GM18858 (cell line): ENCODE measurements at regions not wholly inside any gene's neighbourhood (a gene's known extent, or its start where the extent isn't known, plus 50 kb on each side); places are given as distances from the start of the nearest gene placed in this dataset.

Source experiments
- ATAC-seq: cut with Tn5 transposase; IDR thresholded peaks from one replicate; pipeline ENCODE4 v1.9.1; 2021; ENCODE audit not compliant: unreplicated experiment

- ATAC-seq: no peak
These were observed 665.5 kb downstream of the NYAP2 start for GRCh38 chr2:226064932-226065570.

- ATAC-seq: no peak
These were observed 664.4 kb downstream of the NYAP2 start for GRCh38 chr2:226063704-226064440.

- ATAC-seq: no peak
These were observed 660.6 kb downstream of the NYAP2 start for GRCh38 chr2:226059961-226060627.

GRCh38 chr2:226057914-226058313 is 658.4 kb downstream of the NYAP2 start:
- ATAC-seq: no peak

GRCh38 chr2:226057365-226057764 is 657.9 kb downstream of the NYAP2 start:
- ATAC-seq: no peak

- ATAC-seq: no peak
These were observed 653.4 kb downstream of the NYAP2 start for GRCh38 chr2:226052772-226053416.

- no peak for ATAC-seq
These were observed 651.3 kb downstream of the NYAP2 start for GRCh38 chr2:226050822-226051221.

- ATAC-seq: no peak
These were observed 649.1 kb downstream of the NYAP2 start for GRCh38 chr2:226048611-226049010.

GRCh38 chr2:226045080-226045479 is 645.6 kb downstream of the NYAP2 start:
- ATAC-seq: no peak

- no peak for ATAC-seq
These were observed 640.9 kb downstream of the NYAP2 start for GRCh38 chr2:226040344-226040900.

- no peak for ATAC-seq
These were observed 638.0 kb downstream of the NYAP2 start for GRCh38 chr2:226037526-226037925.

- ATAC-seq: no peak
These were observed 632.4 kb downstream of the NYAP2 start for GRCh38 chr2:226031647-226032501.

- no peak for ATAC-seq
These were observed 631.5 kb downstream of the NYAP2 start for GRCh38 chr2:226030788-226031646.

- ATAC-seq: no peak
These were observed 630.9 kb downstream of the NYAP2 start for GRCh38 chr2:226030369-226030768.

GRCh38 chr2:226023946-226024345 is 624.4 kb downstream of the NYAP2 start:
- no peak for ATAC-seq

- no peak for ATAC-seq
These were observed 623.9 kb downstream of the NYAP2 start for GRCh38 chr2:226023383-226023782.

GRCh38 chr2:226020956-226021355 is 621.4 kb downstream of the NYAP2 start:
- ATAC-seq: no peak

GRCh38 chr2:226020176-226020575 is 620.7 kb downstream of the NYAP2 start:
- no peak for ATAC-seq

- ATAC-seq: no peak
These were observed 619.1 kb downstream of the NYAP2 start for GRCh38 chr2:226018641-226019040.
